PC-9 (cell line): ENCODE measurements at regions not wholly inside any gene's neighbourhood (a gene's known extent, or its start where the extent isn't known, plus 50 kb on each side); places are given as distances from the start of the nearest gene placed in this dataset.

ENCODE experiments used
- CTCF ChIP-seq: fragments of 200-600 bp; sonication (generic); conservative IDR thresholded peaks from 2 replicates; pipeline ENCODE4 v1.6.1; 2017; ENCODE audit warnings: mixed run types, antibody characterized with exemption, mild to moderate bottlenecking, moderate library complexity
- EZH2 ChIP-seq: fragments of 200-600 bp; sonication (generic); IDR thresholded peaks from 2 replicates; pipeline ENCODE4 v1.8.0; 2017; ENCODE audit warnings: antibody characterized with exemption, low read depth

GRCh38 chrX:9211269-9211668 is 177.3 kb upstream of the FAM9B start:
- TF ChIP-seq EZH2: no peak
- no peak for TF ChIP-seq CTCF
